ENCODE measurements at regions not wholly inside any gene's neighbourhood (a gene's known extent, or its start where the extent isn't known, plus 50 kb on each side); places are given as distances from the start of the nearest gene placed in this dataset.

DNA sequence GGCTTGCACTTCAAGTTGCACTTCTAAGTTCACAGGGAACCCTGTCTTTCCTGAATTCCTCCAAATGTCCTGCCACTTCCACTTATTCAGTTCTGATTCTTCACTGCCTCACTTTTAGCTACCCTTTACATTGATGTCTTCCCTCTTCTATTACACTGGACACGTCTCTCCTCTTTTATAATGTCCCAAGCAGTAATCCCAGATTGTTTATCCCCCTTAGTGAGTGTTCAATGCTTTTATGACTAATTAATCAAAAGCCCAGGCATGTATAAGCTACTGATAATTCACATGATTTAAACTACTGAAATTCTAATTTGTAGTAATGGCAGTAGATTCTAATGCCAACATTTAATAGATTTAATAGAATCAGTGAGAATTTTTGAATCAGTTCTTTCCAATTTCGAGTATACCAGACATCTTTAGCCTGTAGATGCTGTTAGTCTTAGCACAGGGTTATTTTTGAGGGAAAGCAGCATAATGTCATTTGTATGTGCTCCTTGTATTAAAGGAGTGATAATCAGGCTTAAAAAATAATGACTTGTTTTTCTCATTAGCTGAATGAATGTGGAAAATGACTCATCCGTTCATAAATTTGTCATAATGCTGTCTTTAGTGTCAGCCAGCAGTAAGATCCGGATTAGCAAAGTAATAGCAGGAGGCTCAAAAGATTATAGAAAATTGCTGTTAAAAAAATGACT is 703.1 kb downstream of the CENPC start:
- TF ChIP-seq, protein P1, sequence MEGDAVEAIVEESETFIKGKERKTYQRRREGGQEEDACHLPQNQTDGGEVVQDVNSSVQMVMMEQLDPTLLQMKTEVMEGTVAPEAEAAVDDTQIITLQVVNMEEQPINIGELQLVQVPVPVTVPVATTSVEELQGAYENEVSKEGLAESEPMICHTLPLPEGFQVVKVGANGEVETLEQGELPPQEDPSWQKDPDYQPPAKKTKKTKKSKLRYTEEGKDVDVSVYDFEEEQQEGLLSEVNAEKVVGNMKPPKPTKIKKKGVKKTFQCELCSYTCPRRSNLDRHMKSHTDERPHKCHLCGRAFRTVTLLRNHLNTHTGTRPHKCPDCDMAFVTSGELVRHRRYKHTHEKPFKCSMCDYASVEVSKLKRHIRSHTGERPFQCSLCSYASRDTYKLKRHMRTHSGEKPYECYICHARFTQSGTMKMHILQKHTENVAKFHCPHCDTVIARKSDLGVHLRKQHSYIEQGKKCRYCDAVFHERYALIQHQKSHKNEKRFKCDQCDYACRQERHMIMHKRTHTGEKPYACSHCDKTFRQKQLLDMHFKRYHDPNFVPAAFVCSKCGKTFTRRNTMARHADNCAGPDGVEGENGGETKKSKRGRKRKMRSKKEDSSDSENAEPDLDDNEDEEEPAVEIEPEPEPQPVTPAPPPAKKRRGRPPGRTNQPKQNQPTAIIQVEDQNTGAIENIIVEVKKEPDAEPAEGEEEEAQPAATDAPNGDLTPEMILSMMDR (IDR thresholded peaks at IDR 0.05) = no peak
- TF ChIP-seq SIN3A (IDR thresholded peaks at IDR 0.05; ENCODE audit: borderline replicate concordance, insufficient read depth, low read depth, low read length) (no peak), POLR2AphosphoS5 (IDR thresholded peaks at IDR 0.05; ENCODE audit: low read depth, low read length) (no peak), TCF7L2 (IDR thresholded peaks at IDR 0.05; ENCODE audit: low read depth, low read length) (no peak)
- TF ChIP-seq, protein P2, sequence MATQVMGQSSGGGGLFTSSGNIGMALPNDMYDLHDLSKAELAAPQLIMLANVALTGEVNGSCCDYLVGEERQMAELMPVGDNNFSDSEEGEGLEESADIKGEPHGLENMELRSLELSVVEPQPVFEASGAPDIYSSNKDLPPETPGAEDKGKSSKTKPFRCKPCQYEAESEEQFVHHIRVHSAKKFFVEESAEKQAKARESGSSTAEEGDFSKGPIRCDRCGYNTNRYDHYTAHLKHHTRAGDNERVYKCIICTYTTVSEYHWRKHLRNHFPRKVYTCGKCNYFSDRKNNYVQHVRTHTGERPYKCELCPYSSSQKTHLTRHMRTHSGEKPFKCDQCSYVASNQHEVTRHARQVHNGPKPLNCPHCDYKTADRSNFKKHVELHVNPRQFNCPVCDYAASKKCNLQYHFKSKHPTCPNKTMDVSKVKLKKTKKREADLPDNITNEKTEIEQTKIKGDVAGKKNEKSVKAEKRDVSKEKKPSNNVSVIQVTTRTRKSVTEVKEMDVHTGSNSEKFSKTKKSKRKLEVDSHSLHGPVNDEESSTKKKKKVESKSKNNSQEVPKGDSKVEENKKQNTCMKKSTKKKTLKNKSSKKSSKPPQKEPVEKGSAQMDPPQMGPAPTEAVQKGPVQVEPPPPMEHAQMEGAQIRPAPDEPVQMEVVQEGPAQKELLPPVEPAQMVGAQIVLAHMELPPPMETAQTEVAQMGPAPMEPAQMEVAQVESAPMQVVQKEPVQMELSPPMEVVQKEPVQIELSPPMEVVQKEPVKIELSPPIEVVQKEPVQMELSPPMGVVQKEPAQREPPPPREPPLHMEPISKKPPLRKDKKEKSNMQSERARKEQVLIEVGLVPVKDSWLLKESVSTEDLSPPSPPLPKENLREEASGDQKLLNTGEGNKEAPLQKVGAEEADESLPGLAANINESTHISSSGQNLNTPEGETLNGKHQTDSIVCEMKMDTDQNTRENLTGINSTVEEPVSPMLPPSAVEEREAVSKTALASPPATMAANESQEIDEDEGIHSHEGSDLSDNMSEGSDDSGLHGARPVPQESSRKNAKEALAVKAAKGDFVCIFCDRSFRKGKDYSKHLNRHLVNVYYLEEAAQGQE (IDR thresholded peaks at IDR 0.05; ENCODE audit: insufficient read depth in 1 of 2, low read depth in 2 of 2, low read length in 1 of 2) = no peak

Measured in Panc1 (cell line).